ENCODE measurements at regions not wholly inside any gene's neighbourhood (a gene's known extent, or its start where the extent isn't known, plus 50 kb on each side); places are given as distances from the start of the nearest gene placed in this dataset.

GRCh38 chr10:8908013-8908412 is 853.5 kb downstream of the GATA3 start:
- TF ChIP-seq CTCF (conservative IDR thresholded peaks at IDR 0.05; ENCODE audit: low read depth, low read length), result no peak
- no peak for TF ChIP-seq USF2 (IDR thresholded peaks at IDR 0.05; ENCODE audit: low read depth, low read length)
- TF ChIP-seq POLR2A (IDR thresholded peaks at IDR 0.05; ENCODE audit: low read depth, low read length), result no peak
- no peak for TF ChIP-seq MAFK (IDR thresholded peaks at IDR 0.05; ENCODE audit: low read depth, low read length)
- TF ChIP-seq MXI1 (IDR thresholded peaks at IDR 0.05; ENCODE audit: borderline replicate concordance, low read depth, low read length), result no peak
- TF ChIP-seq RAD21 (IDR thresholded peaks at IDR 0.05; ENCODE audit: low read length), result no peak
- TF ChIP-seq SMC3 (IDR thresholded peaks at IDR 0.05; ENCODE audit: low read depth, low read length), result no peak
- no peak for TF ChIP-seq ELK1 (IDR thresholded peaks at IDR 0.05; ENCODE audit: borderline replicate concordance, low read depth, low read length)
- TF ChIP-seq CEBPB (IDR thresholded peaks at IDR 0.05; ENCODE audit: low read depth, low read length), result no peak
- TF ChIP-seq RCOR1 (IDR thresholded peaks at IDR 0.05; ENCODE audit: insufficient replicate concordance, low read length), result no peak
- no peak for TF ChIP-seq FOS (IDR thresholded peaks at IDR 0.05; ENCODE audit: low read depth, low read length)
- no peak for TF ChIP-seq MAZ (IDR thresholded peaks at IDR 0.05; ENCODE audit: borderline replicate concordance, low read depth, low read length)
- TF ChIP-seq BHLHE40 (IDR thresholded peaks at IDR 0.05; ENCODE audit: low read depth, low read length), result no peak
- no peak for TF ChIP-seq NFE2L2 (IDR thresholded peaks at IDR 0.05; ENCODE audit: low read depth, low read length)

Measured in IMR-90 (cell line).